ENCODE measurements at regions not wholly inside any gene's neighbourhood (a gene's known extent, or its start where the extent isn't known, plus 50 kb on each side); places are given as distances from the start of the nearest gene placed in this dataset.
"Not testable (repeated sequence)": the region's sequence is repeated elsewhere in the genome, so short reads cannot be mapped to it uniquely, and the experiment has no call there.

DNA sequence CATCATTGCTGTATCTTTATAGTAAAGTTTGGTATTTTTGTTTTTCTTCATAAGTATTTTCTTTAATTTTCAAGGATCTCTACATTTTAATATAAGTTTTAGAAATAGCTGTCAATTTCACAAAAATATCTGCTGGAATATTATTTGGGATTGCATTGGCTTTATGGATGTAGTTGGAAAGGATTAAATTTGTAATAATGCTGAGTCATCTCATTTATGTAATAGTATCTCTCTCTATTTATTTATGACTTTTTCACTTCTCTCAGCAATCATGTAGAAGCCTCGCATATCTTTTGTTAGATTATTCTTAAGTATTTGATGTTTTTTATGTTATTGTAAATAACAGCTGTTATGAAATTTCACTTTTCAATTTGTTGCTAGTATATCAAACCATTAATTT lies 223.1 kb upstream of the POGK start:
- no peak for DNase-seq (ENCODE audit: low read depth in 2 of 2)

DNA sequence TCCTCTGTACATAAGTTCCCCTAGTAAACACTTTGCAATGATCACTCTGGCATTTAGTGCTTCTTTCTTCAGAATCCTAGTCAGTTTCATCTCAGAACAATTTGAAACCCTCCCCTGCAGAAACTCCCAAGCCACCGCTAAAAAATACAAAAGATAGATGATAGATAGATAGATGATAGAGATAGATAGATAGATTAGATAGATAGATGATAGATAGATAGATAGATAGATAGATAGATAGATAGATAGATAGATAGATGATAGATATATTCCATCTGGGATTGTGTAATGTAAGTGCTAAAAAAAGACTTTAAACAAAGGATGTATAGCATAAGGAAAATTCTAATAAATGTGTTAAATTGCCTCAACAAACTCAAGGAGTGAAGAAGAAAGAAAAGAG lies 212.6 kb upstream of the POGK start:
- no peak for DNase-seq (ENCODE audit: low read depth in 2 of 2)

- DNase-seq (ENCODE audit: low read depth in 2 of 2), result no peak
Measured at GRCh38 chr1:166627558-166627957, 211.7 kb upstream of the POGK start.

DNA sequence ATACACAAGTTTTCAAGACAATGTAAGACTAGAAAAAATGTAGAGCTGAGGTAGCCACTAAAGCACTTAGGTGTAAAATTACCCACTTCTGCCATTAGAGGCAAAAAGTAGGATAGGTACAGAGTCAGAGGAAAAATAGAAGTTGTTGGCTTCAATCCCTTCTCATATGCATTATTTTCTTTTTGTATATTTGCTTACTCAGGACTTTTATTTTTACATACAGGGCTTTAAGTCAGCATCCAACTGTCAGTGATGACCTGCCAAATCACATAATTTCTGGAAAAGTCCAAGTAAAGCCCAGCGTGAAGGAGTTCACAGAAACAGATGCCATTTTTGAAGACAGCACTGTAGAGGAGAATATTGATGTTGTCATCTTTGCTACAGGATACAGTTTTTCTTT lies 211.0 kb upstream of the POGK start:
- DNase-seq (ENCODE audit: low read depth in 2 of 2), result no peak

GRCh38 chr1:166629946-166630345 lies 209.3 kb upstream of the POGK start:
- DNase-seq (ENCODE audit: low read depth in 2 of 2), result no peak

GRCh38 chr1:166630369-166630768 lies 208.9 kb upstream of the POGK start:
- DNase-seq (ENCODE audit: low read depth in 2 of 2), result no peak

GRCh38 chr1:166638137-166638536 lies 201.1 kb upstream of the POGK start:
- no peak for DNase-seq (ENCODE audit: low read depth in 2 of 2)

- DNase-seq (ENCODE audit: low read depth in 2 of 2), result not testable (repeated sequence)
Measured at GRCh38 chr1:166657228-166657627, 182.0 kb upstream of the POGK start.

DNA sequence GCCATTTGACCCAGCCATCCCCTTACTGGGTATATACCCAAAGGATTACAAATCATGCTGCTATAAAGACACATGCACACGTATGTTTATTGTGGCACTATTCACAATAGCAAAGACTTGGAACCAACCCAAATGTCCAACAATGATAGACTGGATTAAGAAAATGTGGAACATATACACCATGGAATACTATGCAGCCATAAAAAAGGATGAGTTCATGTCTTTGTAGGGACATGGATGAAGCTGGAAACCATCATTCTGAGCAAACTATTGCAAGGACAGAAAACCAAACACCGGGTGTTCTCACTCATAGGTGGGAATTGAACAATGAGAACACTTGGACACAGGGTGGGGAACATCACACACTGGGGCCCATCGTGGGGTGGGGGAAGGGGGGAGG lies 172.5 kb upstream of the POGK start:
- DNase-seq (ENCODE audit: low read depth in 2 of 2), result not testable (repeated sequence)

DNA sequence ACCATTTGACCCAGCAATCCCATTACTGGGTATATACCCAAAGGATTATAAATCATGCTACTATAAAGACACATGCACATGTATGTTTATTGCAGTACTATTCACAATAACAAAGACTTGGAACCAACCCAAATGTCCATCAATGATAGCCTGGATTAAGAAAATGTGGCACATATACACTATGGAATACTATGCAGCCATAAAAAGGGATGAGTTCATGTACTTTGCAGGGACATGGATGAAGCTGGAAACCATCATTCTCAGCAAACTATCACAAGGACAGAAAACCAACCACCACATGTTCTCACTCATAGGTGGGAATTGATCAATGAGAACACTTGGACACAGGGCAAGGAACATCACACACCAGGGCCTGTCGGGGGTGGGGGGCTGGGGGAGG lies 171.7 kb upstream of the POGK start:
- DNase-seq (ENCODE audit: low read depth in 2 of 2), result not testable (repeated sequence)

DNA sequence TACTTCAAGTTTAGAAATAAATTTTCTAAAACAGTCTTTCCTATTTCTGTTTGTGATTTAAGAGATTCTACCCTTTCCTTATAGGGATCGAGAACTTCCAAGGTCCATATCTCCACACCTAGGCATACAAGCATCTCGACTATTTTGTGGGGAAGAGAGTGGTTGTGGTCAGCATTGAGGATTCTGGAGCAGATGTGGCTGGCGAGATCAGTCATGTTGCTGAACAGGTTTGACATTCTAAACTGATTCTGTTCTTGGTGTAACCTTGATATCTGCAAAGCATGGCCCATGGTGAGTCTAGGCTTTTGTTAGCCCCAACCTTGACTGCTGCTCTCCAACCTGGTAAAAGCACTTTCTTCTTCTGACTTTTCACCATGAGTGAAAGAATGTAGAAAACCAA lies 167.6 kb upstream of the POGK start:
- no peak for DNase-seq (ENCODE audit: low read depth in 2 of 2)

- DNase-seq (ENCODE audit: low read depth in 2 of 2), result no peak
Measured at GRCh38 chr1:166673722-166674121, 165.6 kb upstream of the POGK start.

DNA sequence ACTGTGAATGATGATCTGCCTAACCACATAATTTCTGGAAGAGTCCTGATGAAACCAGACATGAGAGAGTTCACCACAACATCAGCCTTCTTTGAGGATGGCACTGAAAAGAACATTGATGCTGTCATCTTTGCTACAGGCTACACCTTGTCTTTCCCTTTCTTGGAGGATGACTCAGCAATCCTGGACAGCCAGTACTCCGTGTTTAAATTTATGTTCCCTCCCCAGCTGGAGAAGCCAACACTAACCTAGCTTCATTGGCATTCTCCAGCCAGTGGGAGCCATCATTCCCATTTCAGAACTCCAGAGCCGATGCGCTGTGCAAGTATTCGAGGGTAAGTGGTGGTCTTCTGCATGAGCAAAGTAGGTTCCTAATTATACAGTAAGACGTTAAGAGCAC lies 164.1 kb upstream of the POGK start:
- DNase-seq (ENCODE audit: low read depth in 2 of 2), result no peak

GRCh38 chr1:166676981-166677380 lies 162.3 kb upstream of the POGK start:
- no peak for DNase-seq (ENCODE audit: low read depth in 2 of 2)

DNA sequence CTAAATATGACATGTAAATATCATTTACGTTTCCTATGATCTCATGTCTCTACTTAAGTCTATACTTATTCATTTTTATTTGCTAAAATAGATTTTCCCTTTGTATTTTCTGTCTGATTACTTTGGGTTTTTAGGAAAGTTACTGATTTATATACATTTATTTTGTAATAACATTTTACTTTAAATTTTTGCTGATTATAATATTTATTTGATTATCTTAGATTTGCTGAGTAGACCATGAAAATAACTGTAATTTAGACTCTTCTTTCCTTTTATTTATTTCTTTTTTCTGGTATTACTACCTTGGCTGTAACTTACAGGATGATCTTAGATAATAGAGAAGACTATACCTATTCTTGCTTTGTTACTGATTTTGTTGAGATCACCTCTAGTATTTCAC lies 159.9 kb upstream of the POGK start:
- DNase-seq (ENCODE audit: low read depth in 2 of 2), result no peak

- DNase-seq (ENCODE audit: low read depth in 2 of 2), result no peak
Measured at GRCh38 chr1:166682588-166682987, 156.7 kb upstream of the POGK start.

GRCh38 chr1:166684669-166685068 lies 154.6 kb upstream of the POGK start:
- not testable (repeated sequence) for DNase-seq (ENCODE audit: low read depth in 2 of 2)

- DNase-seq (ENCODE audit: low read depth in 2 of 2), result no peak
Measured at GRCh38 chr1:166685200-166685599, 154.1 kb upstream of the POGK start.

DNA sequence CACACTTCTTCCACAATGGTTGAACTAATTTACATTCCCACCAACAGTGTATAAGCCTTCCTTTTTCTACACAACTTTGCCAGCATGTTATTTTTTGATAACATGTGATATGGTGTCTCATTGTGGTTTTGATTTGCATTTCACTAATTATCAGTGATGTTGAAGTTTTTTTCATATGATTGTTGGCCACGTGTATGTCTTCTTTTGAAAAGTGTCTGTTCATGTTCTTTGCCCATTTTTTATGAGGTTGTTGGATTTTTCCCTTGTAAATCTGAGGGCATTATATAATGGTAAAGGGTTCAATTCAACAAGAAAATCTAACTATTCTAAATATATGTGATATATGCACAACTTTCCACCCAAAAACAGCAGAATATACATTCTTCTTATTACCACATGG lies 153.4 kb upstream of the POGK start:
- not testable (repeated sequence) for DNase-seq (ENCODE audit: low read depth in 2 of 2)

DNA sequence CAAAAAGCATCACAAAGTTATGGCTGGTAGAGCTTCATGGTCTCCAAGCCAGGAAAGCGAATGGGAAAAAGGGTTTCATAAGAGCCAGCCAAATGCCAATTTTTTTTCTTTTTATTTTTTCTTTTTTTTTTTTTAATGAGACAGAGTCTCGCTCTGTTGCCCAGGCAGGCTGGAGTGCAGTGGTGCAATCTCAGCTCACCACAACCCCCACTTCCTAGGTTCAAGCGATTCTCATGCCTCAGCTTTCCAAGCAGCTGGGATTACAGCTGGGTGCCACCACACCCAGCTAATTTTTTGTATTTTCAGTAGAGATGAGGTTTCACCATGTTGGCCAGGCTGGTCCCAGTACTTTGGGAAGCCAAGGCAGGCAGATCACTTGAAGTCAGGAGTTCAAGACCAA lies 148.7 kb upstream of the POGK start:
- not testable (repeated sequence) for DNase-seq (ENCODE audit: low read depth in 2 of 2)

- no peak for DNase-seq (ENCODE audit: low read depth in 2 of 2)
Measured at GRCh38 chr1:166691476-166691875, 147.8 kb upstream of the POGK start.

DNA sequence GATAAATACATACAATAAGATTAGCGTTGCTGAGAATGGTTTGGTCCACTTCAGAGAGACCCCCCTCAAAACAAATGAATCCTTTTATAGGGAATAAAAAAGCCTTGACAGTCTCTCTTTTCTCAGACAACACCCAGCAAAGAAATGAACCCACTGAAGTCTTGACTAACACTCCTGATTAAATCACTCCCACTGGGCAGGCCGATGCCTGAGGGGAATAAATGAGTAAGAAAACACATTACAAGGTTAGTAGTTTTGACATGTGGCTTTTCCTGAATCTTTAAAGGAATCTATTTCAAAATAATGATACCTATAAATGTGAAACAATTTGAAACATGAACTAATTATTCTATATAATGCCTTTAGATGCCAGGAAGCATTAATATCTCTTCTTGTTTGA lies 146.9 kb upstream of the POGK start:
- no peak for DNase-seq (ENCODE audit: low read depth in 2 of 2)

- no peak for DNase-seq (ENCODE audit: low read depth in 2 of 2)
Measured at GRCh38 chr1:166693158-166693557, 146.1 kb upstream of the POGK start.

GRCh38 chr1:166693673-166694297 lies 145.5 kb upstream of the POGK start:
- DNase-seq (ENCODE audit: low read depth in 2 of 2), result no peak
